Lower leg skin (tissue), 3 donors: ENCODE measurements at regions not wholly inside any gene's neighbourhood (a gene's known extent, or its start where the extent isn't known, plus 50 kb on each side); places are given as distances from the start of the nearest gene placed in this dataset.

Source experiments
- POLR2A ChIP-seq, 2 donors: fragments of 450-650 bp; IDR thresholded peaks; one replicate each; pipeline ENCODE4 v1.6.1; 2016 to 2017; ENCODE audit warnings: antibody characterized with exemption in 2 of 2, mild to moderate bottlenecking in 1 of 2, moderate library complexity in 1 of 2
- TF ChIP-seq, protein P1 (sequence below), 3 donors: fragments of 450-650 bp; IDR thresholded peaks; one replicate each; pipeline ENCODE4 v1.5.1; 2016; ENCODE audit warnings: antibody characterized with exemption in 3 of 3, mild to moderate bottlenecking in 3 of 3, moderate library complexity in 2 of 3

DNA sequence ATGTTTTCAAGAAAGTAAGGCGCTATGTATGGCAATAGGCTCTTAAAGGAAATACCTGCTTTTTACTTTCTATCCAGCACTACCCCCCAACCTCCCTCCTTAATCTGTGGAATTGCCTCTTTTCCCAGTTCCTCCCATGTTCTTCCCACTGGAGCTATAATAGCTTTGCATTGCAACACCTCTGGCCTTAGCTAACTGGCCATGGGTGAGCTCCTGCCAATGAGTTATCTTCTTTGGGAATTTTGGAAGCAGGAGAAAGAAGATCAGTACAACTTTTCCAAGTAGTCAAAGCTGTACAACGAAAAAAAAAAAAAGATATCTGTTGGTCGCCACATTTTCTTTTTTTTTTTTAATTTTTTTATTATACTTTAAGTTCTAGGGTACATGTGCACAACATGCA lies 398.0 kb downstream of the NPIPA8 start:
- no peak for TF ChIP-seq POLR2A (IDR thresholded peaks at IDR 0.05)
- TF ChIP-seq, protein P1, sequence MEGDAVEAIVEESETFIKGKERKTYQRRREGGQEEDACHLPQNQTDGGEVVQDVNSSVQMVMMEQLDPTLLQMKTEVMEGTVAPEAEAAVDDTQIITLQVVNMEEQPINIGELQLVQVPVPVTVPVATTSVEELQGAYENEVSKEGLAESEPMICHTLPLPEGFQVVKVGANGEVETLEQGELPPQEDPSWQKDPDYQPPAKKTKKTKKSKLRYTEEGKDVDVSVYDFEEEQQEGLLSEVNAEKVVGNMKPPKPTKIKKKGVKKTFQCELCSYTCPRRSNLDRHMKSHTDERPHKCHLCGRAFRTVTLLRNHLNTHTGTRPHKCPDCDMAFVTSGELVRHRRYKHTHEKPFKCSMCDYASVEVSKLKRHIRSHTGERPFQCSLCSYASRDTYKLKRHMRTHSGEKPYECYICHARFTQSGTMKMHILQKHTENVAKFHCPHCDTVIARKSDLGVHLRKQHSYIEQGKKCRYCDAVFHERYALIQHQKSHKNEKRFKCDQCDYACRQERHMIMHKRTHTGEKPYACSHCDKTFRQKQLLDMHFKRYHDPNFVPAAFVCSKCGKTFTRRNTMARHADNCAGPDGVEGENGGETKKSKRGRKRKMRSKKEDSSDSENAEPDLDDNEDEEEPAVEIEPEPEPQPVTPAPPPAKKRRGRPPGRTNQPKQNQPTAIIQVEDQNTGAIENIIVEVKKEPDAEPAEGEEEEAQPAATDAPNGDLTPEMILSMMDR (IDR thresholded peaks at IDR 0.05), result no peak
